ENCODE measurements at regions not wholly inside any gene's neighbourhood (a gene's known extent, or its start where the extent isn't known, plus 50 kb on each side); places are given as distances from the start of the nearest gene placed in this dataset.
A peak's percentile ranks its signal among the peaks of the same experiment; 100 is the strongest.

GRCh38 chr21:16834791-16835190 lies 678.1 kb upstream of the CXADR start:
- DNase-seq (ENCODE audit: low read depth): no peak

- no peak for DNase-seq (ENCODE audit: low read depth)
Measured at GRCh38 chr21:16837321-16837720, 675.5 kb upstream of the CXADR start.

- no peak for DNase-seq (ENCODE audit: low read depth)
Measured at GRCh38 chr21:16837721-16838120, 675.1 kb upstream of the CXADR start.

GRCh38 chr21:16838331-16838730 lies 674.5 kb upstream of the CXADR start:
- DNase-seq (ENCODE audit: low read depth): peak; percentile 3

GRCh38 chr21:16840538-16840937 lies 672.3 kb upstream of the CXADR start:
- DNase-seq (ENCODE audit: low read depth): no peak

GRCh38 chr21:16841975-16842695 lies 670.7 kb upstream of the CXADR start:
- DNase-seq (ENCODE audit: low read depth): no peak

GRCh38 chr21:16842696-16843035 lies 670.2 kb upstream of the CXADR start:
- DNase-seq (ENCODE audit: low read depth): no peak

- DNase-seq (ENCODE audit: low read depth): no peak
Measured at GRCh38 chr21:16847211-16847610, 665.6 kb upstream of the CXADR start.

- no peak for DNase-seq (ENCODE audit: low read depth)
Measured at GRCh38 chr21:16851054-16851453, 661.8 kb upstream of the CXADR start.

GRCh38 chr21:16855164-16855667 lies 657.6 kb upstream of the CXADR start:
- DNase-seq (ENCODE audit: low read depth): no peak

GRCh38 chr21:16863362-16863905 lies 649.4 kb upstream of the CXADR start:
- DNase-seq (ENCODE audit: low read depth): no peak

GRCh38 chr21:16863908-16864307 lies 648.9 kb upstream of the CXADR start:
- no peak for DNase-seq (ENCODE audit: low read depth)

- peak; percentile 6 for DNase-seq (ENCODE audit: low read depth)
Measured at GRCh38 chr21:16865632-16866031, 647.2 kb upstream of the CXADR start.

GRCh38 chr21:16866851-16867250 lies 646.0 kb upstream of the CXADR start:
- no peak for DNase-seq (ENCODE audit: low read depth)

GRCh38 chr21:16870103-16870502 lies 642.7 kb upstream of the CXADR start:
- no peak for DNase-seq (ENCODE audit: low read depth)

GRCh38 chr21:16872616-16873015 lies 640.2 kb upstream of the CXADR start:
- DNase-seq (ENCODE audit: low read depth): no peak

GRCh38 chr21:16873176-16873575 lies 639.7 kb upstream of the CXADR start:
- no peak for DNase-seq (ENCODE audit: low read depth)

GRCh38 chr21:16873596-16873995 lies 639.2 kb upstream of the CXADR start:
- no peak for DNase-seq (ENCODE audit: low read depth)

- no peak for DNase-seq (ENCODE audit: low read depth)
Measured at GRCh38 chr21:16879479-16879878, 633.4 kb upstream of the CXADR start.

GRCh38 chr21:16891821-16892220 lies 621.0 kb upstream of the CXADR start:
- peak; percentile 46 for DNase-seq (ENCODE audit: low read depth)

GRCh38 chr21:16900685-16901084 lies 612.2 kb upstream of the CXADR start:
- DNase-seq (ENCODE audit: low read depth): no peak

GRCh38 chr21:16908077-16908476 lies 604.8 kb upstream of the CXADR start:
- no peak for DNase-seq (ENCODE audit: low read depth)

GRCh38 chr21:16910435-16911165 lies 602.2 kb upstream of the CXADR start:
- no peak for DNase-seq (ENCODE audit: low read depth)
